T-helper 1 cell treated with Interleukin-12 subunit alpha and Interleukin-12 subunit beta and Interleukin-4 antibody, amounts not matched to agents 30 ng/mL and 1 ng/mL, for 36 hours (primary cell): ENCODE measurements at regions not wholly inside any gene's neighbourhood (a gene's known extent, or its start where the extent isn't known, plus 50 kb on each side); places are given as distances from the start of the nearest gene placed in this dataset.
"Not testable (repeated sequence)": the region's sequence is repeated elsewhere in the genome, so short reads cannot be mapped to it uniquely, and the experiment has no call there.

ENCODE experiments used
- intact Hi-C: fragments of 100-400 bp; cut with micrococcal nuclease; formaldehyde crosslinking; loops from one replicate; pipeline ENCODE4 v1.15.1; 2024

DNA sequence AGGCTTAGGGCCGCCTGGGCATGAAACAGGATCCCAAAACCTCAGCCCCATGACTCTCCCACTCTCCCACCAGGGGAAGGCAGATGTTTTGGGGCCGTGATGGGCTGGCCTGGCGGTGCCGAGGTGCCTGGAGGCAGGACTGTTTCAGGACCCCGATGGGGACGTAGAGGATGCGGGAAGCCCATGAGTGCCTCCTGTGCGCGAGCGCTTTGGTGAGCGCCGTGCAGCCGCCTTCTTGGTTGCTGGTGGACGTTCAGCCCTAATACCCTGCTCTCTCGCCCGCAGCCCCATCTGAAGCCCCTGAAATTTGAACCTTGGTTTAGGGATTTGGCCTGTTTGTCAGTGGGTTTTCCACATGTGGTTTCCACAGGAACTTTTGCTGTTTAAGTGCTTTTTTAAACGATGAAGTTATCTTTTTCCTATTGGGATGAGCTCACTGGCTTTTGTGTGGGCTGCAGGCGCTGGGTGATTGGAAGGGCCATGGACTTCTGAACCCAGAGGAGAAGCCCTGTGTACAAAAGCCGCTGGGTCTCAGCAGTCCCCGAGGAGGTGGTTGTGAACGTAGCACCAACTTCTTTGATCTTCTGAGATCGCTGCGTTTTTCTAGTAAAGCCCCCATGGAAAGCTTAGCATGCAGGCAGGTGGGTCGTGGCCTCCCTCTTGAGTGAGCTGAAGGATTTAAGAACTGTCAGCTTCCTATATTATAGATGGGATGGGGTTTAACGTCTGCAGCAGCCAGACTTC is 145.7 kb downstream of the NPIPB11 start:
- intact Hi-C loops = not testable (repeated sequence)

DNA sequence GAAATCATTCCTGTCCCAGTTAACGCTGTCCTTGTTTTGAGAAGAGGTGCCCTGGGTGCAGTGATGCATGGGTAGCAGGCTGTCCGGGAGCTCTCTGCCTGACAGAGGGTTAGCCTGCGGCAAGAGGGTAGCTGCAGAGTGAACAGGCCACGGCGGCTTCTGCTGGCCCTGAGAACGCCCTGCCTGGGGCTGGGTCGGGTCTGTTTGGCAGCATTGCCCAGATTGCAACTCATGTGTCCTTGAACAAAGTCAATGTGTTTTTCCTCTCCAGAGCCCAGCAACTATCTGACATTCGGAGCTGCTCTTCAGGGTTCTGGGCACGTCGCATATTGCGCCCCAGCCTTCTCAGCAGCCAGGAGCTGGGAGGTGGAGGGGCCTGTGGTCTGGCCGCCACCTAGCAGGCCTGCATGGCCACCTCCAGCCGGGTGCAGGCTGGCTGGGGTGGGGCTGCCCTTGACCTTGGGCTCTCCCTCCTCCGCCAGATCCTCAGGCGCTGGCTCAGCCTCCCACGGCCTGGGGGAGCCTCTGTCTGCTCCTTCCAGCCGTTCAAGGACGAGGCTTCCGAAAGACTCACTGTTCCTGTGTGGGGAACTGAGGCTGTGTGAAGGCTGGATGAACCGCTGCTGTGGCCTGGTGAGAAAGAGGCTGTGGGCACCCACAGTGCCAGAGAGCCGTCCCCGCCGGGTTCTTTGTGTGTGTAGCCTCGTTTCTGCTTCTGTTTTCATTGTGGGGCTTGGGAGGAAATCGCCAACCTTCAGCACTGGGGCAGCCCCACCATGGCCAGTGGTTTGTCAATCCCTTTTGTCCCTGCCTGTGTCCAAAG is 146.7 kb downstream of the NPIPB11 start:
- intact Hi-C loops = not testable (repeated sequence)

DNA sequence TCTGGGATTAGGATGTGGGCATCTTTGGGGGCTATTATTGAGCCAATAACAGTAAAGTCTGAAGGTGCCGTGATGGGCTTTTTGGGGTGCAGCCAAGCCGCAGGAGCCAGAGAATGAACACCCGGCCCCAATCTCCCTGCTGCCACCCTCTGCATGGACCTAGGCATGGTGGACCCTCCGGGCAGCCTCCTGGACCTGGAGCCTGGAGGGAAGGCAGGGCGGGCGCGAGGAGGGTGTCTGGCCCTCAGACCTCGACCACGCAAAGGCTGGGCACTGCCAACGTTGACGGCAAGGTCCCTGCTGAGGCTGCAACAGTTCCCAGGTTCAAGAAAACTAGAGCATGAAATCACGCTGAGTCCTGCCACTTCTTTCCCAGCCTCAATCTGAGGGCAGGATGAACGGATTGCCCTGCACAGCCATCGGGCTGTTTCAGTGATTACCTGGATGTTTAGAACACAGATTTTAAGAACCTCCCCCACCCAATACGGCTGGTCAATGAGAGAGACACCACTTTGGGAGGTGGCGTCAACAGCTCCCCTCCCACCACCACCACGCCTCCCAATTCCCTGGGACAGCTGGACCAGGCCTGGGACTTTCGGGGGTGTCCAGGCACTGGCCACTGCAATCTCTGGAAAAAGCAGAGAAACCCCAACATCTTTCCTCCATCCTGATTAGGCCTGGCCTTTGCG is 147.4 kb downstream of the NPIPB11 start:
- intact Hi-C loops = not testable (repeated sequence)

GRCh38 chr16:29257419-29258336 is 148.8 kb downstream of the NPIPB11 start:
- intact Hi-C loops = not testable (repeated sequence)

DNA sequence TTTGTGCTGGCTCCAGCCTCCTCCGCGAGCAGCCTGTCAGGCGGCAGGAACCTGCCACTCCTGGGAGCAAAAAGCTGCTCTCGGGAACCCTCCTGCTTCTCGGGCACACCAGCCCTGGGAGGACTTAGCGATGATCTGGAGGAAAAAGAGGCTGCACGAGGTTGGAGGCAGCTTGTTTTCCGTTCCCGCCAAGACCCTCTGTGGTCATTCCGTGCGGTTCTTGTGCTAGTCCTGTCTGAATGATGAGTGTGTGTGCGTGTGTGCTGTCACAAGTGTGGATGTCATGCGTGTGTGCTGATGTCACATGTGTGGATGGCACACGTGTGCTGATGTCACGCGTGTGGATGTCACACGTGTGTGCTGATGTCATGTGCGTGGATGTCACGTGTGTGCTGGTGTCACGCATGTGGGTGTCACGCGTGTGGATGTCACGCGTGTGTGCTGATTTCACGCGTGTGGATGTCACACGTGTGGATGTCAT is 150.0 kb downstream of the NPIPB11 start:
- intact Hi-C loops = no loop called here

- intact Hi-C loops = not testable (repeated sequence)
These were observed 150.6 kb downstream of the NPIPB11 start for GRCh38 chr16:29255957-29256356.

DNA sequence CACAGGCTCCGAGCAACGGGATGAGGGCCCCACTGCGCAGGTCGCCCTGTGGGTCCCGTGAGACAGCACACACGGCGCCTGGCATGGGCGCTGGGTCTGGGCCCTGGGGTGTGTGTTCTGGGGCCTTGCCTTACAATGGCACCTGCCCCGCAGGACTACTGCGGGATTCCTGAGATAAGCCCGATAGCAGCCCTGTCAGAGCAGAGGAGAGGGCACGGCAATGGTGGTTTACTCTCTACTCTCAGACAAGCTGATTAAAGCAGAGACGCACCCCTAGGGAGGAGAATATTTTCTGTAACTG is 151.1 kb downstream of the NPIPB11 start:
- intact Hi-C loops = not testable (repeated sequence)

- intact Hi-C loops = no loop called here
These were observed 151.6 kb downstream of the NPIPB11 start for GRCh38 chr16:29254676-29255495.

GRCh38 chr16:29253716-29254590 is 152.6 kb downstream of the NPIPB11 start:
- intact Hi-C loops = not testable (repeated sequence)

GRCh38 chr16:29253066-29253590 is 153.4 kb downstream of the NPIPB11 start:
- intact Hi-C loops = not testable (repeated sequence)

DNA sequence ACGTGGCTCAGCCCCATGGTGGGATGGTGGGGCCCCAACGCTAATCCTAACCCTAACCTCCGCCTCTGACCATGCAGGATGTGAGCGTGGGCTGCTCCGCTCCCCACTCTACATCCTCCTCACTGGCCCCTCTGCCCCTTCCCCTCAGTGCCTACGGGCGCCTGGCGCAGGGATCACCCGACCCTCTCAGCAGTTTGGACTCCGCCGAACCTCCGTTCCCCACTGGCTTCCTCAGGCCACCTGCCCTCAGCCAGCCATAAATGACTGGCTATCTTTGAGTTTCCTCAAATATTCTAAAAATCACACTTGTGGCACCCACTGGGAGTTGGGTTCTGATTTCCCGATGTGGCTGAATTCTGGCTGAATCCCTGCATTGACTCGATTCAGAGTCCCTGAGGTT is 154.2 kb downstream of the NPIPB11 start:
- intact Hi-C loops = not testable (repeated sequence)

DNA sequence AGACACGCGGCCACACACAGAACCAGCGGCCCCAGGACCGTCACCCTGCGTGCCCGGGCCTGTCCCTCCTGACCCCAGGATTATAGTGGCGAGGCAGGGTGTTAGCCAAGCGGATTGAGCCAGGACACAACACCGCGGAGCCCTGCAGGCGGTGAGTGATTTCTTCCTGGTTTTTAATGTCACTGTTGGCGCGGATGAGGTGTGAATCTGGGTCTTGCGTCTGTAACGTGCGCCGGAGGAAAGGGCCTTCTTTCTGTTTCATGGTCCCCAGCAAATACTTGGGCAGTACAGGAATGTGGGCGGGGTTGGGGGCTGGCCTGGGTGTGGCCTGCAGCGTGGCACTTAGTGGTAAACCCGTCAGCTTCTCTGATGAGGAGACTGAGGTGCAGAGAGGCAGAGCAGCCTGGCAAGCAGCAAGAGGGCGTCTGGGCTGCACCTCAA is 154.9 kb downstream of the NPIPB11 start:
- intact Hi-C loops = not testable (repeated sequence)

- intact Hi-C loops = not testable (repeated sequence)
These were observed 155.5 kb downstream of the NPIPB11 start for GRCh38 chr16:29250923-29251434.

DNA sequence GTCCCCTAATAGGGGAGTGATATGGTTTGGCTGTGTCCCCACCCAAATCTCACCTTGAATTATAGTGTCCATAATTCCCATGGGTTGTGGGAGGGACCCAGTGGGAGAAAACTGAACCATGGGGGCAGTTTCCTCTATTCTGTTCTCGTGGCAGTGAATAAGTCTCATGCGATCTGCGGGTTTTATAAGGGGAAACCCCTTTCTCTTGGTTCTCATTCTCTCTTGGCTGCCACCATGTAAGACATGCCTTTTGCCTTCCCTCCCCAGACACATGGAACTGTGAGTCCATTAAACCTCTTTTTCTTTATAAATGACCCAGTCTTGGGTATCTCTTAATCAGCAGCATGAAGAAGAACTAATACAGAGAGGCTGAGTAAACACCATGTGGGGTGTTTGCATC is 156.0 kb downstream of the NPIPB11 start:
- intact Hi-C loops = not testable (repeated sequence)

- intact Hi-C loops = not testable (repeated sequence)
These were observed 157.6 kb downstream of the NPIPB11 start for GRCh38 chr16:29248940-29249318.

DNA sequence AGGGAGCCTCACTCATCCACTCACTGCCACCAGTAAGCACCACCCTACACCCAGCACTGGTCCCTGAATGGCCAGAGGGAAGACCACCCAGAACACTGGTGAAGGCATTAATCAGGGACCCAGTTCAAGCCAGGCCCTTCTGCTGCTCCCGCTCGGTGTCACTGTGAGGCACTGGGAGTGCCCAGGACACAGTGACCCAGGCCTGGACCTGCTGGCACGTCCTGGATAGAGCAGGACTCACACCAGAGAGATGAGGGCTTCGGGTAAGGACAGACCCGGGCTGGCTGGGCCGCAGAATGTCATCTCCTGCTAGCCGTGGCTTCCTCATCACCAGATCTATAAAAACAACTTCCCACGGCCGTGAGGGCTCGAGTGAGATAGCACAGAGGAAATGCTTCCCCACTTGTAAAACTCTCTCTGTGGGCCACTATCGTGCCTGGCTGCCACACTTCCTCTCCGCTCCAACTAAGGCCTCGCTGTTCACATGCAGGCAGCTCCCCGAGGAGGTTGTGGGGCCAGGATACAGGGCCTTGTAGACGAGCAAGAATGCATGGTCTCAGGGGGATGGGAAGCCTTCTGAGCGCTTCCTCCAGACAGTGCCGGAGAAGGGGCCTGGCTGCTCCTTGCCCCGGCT is 158.1 kb downstream of the NPIPB11 start:
- intact Hi-C loops = not testable (repeated sequence)

- intact Hi-C loops = not testable (repeated sequence)
These were observed 160.4 kb downstream of the NPIPB11 start for GRCh38 chr16:29246091-29246490.

GRCh38 chr16:29237971-29238370 is 168.5 kb downstream of the NPIPB11 start:
- intact Hi-C loops = no loop called here
